ENCODE measurements at regions not wholly inside any gene's neighbourhood (a gene's known extent, or its start where the extent isn't known, plus 50 kb on each side); places are given as distances from the start of the nearest gene placed in this dataset.

GRCh38 chr1:229091721-229092136, 179.2 kb upstream of the RAB4A start:
- Mint-ChIP-seq H3K4me1 (ENCODE audit: unreplicated experiment) (peaks cover 43% of the 10 kb centered on the region), H3K9me3 (no peaks in the 10 kb centered on the region), H3K36me3 (no peaks in the 10 kb centered on the region), H3K27ac (peak overlapping the region; percentile 98), H3K27me3 (no peaks in the 10 kb centered on the region), H3K4me3 (no peak overlapping the region)
- DNase-seq (ENCODE audit: extremely low spot score, unreplicated experiment), result peak; percentile 40
- no peak for TF ChIP-seq CTCF (conservative IDR thresholded peaks at IDR 0.05)

DNA sequence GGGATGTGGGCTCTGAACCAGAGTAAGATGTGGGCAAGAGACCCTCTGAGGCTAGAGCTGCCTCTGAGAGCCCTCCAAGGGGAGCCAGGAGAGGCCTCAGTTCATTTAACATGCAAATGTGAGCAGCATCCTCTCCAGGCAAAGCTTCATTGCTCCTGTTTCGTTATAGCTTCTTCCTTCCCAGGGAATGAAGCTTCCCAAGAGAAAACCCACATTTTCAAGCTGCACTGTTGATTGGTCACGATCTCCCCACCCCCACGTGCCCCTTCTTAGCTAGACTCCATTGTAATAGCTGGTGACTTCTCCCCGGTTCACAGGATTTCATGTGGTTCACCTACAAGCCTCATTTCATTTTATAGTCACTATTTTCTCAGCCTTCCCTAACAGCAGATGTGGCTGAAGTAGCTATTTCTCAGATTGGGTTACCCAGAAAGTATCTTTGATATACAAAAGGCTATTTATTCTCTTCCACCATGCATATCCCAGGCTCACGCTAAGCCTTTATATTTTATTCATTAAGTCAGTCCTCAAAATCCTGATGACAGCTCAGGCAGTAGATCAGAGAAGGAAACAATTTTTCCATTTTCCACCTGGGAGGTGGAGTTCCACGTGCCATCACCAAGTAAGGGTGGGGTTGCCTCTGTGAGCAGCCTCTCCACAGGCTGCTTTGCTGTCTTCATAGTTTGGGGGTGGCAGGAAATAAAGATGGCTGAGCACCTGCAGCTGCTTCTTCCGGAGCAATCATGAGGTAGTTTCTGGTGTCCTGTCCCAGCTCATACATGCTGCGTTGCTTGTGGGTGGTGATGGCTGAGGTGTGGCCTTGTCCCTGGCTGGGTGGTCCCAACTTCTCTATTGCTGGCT, 178.3 kb upstream of the RAB4A start:
- Mint-ChIP-seq H3K36me3 (no peaks in the 10 kb centered on the region), H3K4me1 (ENCODE audit: unreplicated experiment) (peaks cover 44% of the 10 kb centered on the region)
- peak; percentile 22 for DNase-seq (ENCODE audit: extremely low spot score, unreplicated experiment)

DNA sequence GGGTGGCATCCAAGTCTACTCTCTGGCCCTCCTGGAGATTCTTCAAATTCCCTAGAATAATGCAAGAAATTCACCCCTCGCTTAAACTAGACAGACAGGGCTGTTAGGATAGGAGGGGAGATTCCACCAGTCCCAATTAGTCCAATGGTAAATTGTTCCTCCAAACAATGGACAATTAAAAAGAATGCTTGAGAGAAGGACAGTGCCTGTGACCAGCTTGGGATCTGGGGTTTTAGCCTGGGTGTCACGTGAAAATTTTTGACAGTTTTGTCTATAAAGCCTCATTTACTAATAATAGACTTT, 177.7 kb upstream of the RAB4A start:
- Mint-ChIP-seq H3K27ac (peak overlapping the region; percentile 98), H3K36me3 (no peaks in the 10 kb centered on the region), H3K4me1 (ENCODE audit: unreplicated experiment) (peaks cover 47% of the 10 kb centered on the region), H3K27me3 (no peaks in the 10 kb centered on the region), H3K4me3 (peak overlapping the region; percentile 78), H3K9me3 (no peaks in the 10 kb centered on the region)
- TF ChIP-seq CTCF (conservative IDR thresholded peaks at IDR 0.05), result no peak
- DNase-seq (ENCODE audit: extremely low spot score, unreplicated experiment), result no peak

More for the DNA sequence above, 178.3 kb upstream of the RAB4A start:
- H3K27ac Mint-ChIP-seq, result peak overlapping the region; percentile 98
- H3K27me3 Mint-ChIP-seq, result no peaks in the 10 kb centered on the region
- H3K4me3 Mint-ChIP-seq, result peak overlapping the region; percentile 78
- TF ChIP-seq CTCF (conservative IDR thresholded peaks at IDR 0.05), result no peak
- H3K9me3 Mint-ChIP-seq, result no peaks in the 10 kb centered on the region

DNA sequence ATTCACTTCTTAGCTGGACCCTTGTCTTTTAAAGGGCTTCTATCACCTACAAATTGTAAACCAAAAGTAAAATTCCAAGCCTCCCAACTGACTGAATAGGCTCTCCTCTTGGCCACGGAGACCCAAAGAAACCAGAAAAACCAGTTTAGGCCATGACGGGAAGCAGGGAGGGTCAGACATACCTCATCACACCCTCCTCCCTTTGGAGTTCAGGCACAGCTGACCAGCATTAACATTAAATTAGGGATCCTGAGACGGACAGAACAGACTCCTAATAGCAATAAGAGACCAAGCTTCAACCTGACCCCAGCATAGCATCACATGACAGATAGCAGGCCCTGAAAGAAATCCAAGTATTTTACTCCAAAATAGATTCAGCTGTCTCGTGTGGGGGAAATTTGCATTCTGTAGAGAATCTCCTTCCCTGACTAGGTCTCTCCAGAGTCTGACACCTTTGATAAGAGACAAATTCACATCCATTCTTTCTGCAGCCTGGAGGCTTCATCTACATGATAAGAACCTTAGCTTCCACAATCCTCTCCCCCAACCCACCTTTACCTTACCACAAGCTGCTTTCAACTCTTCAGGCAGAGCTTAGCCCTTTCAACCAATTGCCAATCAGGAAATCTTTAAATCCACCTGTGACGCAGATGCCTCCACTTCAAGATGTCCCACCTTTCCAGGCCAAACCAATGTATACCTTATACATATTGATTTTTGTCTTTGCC, 177.1 kb upstream of the RAB4A start:
- peak; percentile 50 for DNase-seq (ENCODE audit: extremely low spot score, unreplicated experiment)
- Mint-ChIP-seq H3K27me3 (no peaks in the 10 kb centered on the region), H3K9me3 (no peaks in the 10 kb centered on the region), H3K4me1 (ENCODE audit: unreplicated experiment) (peaks cover 46% of the 10 kb centered on the region), H3K36me3 (no peaks in the 10 kb centered on the region), H3K4me3 (peak overlapping the region; percentile 78), H3K27ac (peak overlapping the region; percentile 98)
- TF ChIP-seq CTCF (conservative IDR thresholded peaks at IDR 0.05), result no peak

GRCh38 chr1:229094476-229095311, 176.2 kb upstream of the RAB4A start:
- H3K4me1 Mint-ChIP-seq (ENCODE audit: unreplicated experiment), result peaks cover 46% of the 10 kb centered on the region
- H3K27ac Mint-ChIP-seq, result peak overlapping the region; percentile 98
- peak overlapping the region; percentile 3 for H3K4me3 Mint-ChIP-seq
- no peaks in the 10 kb centered on the region for H3K36me3 Mint-ChIP-seq
- no peak for TF ChIP-seq CTCF (conservative IDR thresholded peaks at IDR 0.05)
- no peaks in the 10 kb centered on the region for H3K27me3 Mint-ChIP-seq
- H3K9me3 Mint-ChIP-seq, result no peaks in the 10 kb centered on the region
- no peak for DNase-seq (ENCODE audit: extremely low spot score, unreplicated experiment)

All from type B pancreatic cell (in vitro differentiated cells).